Suprapubic skin (tissue), 4 donors: ENCODE measurements at regions not wholly inside any gene's neighbourhood (a gene's known extent, or its start where the extent isn't known, plus 50 kb on each side); places are given as distances from the start of the nearest gene placed in this dataset.

Experiments
- POLR2A ChIP-seq, 2 donors: fragments of 450-650 bp; IDR thresholded peaks; one replicate each; pipeline ENCODE4 v1.6.1; 2017; ENCODE audit warnings: antibody characterized with exemption in 2 of 2, mild to moderate bottlenecking in 2 of 2, moderate library complexity in 2 of 2
- POLR2AphosphoS5 ChIP-seq, 3 donors: sonication (generic); formaldehyde crosslinking; IDR thresholded peaks; one replicate each; pipeline ENCODE4 v1.6.1; 2017; ENCODE audit warnings: antibody characterized with exemption in 3 of 3
- TF ChIP-seq, protein P1 (sequence below), 2 donors: fragments of 200-600 bp in 1 of 2; fragments of 450-650 bp in 1 of 2; sonication (generic) in 1 of 2; IDR thresholded peaks; one replicate each; pipeline ENCODE4 v1.5.1; 2016 to 2019; ENCODE audit warnings: antibody characterized with exemption in 2 of 2, mild to moderate bottlenecking in 1 of 2, moderate library complexity in 1 of 2

DNA sequence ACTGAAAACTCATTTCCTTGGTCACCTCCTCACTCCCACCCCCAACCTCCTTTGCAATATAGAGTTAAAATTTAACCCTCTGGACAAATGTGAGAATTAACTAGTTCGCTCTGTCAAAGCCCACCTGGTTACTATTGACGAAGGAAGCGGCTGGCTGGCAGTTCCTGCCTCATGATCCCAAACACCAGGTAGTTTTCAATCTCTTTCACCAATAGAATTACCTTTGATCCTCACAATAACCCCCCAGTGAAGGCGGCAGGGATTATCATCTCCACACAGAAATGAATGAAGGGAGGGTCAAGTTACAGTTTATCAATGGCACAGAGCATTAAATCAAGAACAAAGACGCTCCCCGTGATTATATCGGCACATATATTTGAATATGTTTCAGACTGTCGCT is 65.7 kb upstream of the TTC29 start:
- TF ChIP-seq, protein P1, sequence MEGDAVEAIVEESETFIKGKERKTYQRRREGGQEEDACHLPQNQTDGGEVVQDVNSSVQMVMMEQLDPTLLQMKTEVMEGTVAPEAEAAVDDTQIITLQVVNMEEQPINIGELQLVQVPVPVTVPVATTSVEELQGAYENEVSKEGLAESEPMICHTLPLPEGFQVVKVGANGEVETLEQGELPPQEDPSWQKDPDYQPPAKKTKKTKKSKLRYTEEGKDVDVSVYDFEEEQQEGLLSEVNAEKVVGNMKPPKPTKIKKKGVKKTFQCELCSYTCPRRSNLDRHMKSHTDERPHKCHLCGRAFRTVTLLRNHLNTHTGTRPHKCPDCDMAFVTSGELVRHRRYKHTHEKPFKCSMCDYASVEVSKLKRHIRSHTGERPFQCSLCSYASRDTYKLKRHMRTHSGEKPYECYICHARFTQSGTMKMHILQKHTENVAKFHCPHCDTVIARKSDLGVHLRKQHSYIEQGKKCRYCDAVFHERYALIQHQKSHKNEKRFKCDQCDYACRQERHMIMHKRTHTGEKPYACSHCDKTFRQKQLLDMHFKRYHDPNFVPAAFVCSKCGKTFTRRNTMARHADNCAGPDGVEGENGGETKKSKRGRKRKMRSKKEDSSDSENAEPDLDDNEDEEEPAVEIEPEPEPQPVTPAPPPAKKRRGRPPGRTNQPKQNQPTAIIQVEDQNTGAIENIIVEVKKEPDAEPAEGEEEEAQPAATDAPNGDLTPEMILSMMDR (IDR thresholded peaks at IDR 0.05) = no peak
- TF ChIP-seq POLR2A (IDR thresholded peaks at IDR 0.05) = no peak
- no peak for TF ChIP-seq POLR2AphosphoS5 (IDR thresholded peaks at IDR 0.05)
